ENCODE measurements at regions not wholly inside any gene's neighbourhood (a gene's known extent, or its start where the extent isn't known, plus 50 kb on each side); places are given as distances from the start of the nearest gene placed in this dataset.
"Not testable (repeated sequence)": the region's sequence is repeated elsewhere in the genome, so short reads cannot be mapped to it uniquely, and the experiment has no call there.

- DNase-seq, result no peak
Observed at GRCh38 chr5:158234323-158235158, 375.6 kb upstream of the CLINT1 start.

DNA sequence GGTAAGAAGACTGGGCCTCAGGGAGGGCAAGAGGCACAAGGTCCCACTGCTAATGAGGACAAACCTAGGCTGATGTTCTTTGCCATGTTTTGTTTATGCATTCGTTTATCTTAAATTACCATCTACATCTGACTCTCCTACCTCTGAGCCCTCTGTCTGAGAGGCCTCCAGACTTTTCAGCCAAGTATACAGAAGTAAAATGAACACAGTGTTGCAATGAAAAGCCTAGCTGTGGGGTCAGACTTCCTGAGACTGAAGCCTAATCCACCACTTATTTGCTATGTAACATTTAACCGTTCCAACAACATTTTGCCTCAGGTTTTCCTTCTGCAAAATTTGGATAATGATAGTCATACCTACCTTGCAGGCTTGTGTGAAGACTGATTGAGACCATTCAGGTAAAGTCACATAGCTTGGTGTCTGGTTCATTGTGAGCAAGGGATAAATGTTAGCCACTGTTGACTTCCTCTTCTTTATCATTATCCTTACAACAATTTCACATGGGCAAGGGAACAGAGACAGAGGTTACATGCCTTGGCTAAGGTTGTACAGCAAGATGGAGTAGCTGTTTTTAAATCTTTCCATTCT is 374.9 kb upstream of the CLINT1 start:
- no peak for DNase-seq

- not testable (repeated sequence) for DNase-seq
Observed at GRCh38 chr5:158227314-158227713, 368.4 kb upstream of the CLINT1 start.

DNA sequence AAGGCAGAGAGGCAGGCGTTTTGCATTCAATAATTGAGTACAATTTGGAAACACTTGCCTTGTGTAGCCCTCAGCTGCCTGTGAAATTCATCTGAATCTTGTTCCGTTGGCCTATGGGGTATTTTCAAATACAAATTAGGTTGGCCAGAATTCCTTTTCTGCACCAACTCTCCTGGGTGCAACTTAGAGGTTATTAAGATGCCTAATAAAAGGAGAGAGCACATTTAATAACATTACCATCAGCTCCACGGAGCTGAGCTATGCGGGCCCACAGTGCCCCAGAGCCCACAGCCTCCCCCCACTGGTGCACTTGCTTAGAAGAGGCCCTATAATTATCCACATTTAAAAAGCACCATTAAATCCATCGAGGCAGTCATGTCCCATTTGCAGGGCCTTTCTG is 367.6 kb upstream of the CLINT1 start:
- DNase-seq, result no peak

DNA sequence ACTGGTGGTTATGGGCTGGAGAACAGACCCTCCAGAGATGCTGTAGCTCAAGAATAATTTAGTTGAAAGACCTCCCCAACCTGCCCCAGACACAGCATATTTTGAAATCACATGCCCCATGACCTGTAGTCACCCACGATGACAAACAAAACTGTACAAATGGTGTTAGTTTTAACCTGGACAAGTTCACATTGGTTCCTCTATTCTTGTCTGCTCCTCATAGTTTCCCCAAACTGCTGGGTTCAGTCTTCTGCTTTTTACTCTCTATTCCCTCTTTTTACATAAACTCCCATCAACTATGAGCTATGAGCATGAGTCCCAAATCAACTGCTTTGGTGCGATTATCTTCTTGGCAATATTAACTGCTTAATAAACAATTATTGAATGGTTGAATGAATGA is 365.3 kb upstream of the CLINT1 start:
- DNase-seq, result no peak

DNA sequence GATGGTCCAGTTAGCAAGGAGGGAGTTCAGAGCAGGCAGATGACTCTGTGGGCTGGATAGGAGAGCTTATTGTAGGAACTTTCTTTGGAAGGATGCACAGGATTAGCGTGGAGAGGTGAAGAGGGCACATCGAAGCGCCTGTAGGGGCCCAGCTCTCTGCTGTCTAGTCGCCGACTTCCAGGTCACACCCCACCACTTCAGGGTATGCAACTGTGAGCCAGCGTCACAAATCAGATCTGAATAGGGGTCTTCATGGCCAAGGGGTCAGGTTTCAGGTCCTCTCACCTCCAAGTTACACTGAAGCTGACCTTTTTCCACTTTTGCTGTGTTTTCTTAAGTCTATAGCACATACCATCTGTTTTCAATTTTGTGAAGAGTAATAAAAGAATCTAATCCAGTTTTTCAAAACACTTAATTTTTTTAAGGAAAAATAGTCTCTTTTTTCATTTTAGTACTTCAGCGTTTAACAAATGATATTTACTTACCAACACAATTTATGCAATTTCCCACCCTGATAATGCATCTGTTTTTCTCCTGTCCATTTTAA is 364.2 kb upstream of the CLINT1 start:
- DNase-seq, result no peak

DNA sequence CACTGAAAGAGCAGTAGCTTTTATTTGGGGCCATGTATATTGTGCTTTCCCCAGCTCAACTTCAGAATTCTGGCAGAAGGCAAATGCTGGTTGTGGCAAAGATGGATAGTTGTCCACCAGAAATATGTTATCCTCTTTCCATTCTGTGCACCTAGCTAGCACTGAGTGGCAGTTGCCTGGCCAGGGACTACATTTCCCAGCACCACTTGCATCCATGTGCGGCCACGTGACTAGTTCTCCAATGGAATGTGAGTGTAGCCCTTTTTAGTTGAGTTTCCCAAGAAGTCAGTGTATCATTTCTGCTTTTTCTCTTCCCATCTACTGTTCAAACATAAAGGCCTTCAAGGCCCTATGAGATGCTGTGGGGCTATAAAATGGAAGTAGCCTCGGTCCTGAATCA is 354.0 kb upstream of the CLINT1 start:
- DNase-seq, result no peak

GRCh38 chr5:158212237-158212636 is 353.3 kb upstream of the CLINT1 start:
- DNase-seq, result no peak

GRCh38 chr5:158209219-158209908 is 350.4 kb upstream of the CLINT1 start:
- no peak for DNase-seq

DNA sequence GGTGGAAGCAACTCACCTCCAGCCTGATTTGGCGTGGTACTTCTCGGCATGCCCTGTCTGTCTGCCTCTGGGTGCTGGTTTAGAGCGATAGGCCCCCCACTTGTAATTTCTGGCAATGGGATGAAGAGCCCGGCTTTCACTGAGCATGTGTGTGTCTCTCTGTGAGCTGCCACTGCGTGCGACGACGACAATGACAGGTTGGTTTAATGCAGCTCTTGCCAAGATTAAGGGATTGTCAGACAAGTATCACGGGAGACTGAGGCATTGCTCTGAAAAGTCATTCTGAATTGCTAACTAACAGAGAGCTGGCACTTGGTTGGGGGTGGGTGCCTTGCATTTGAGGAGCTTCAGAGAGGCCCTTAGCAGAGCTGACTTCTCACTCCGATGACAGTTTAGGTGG is 348.8 kb upstream of the CLINT1 start:
- no peak for DNase-seq

GRCh38 chr5:158205992-158206391 is 347.0 kb upstream of the CLINT1 start:
- DNase-seq, result no peak

- no peak for DNase-seq
Observed at GRCh38 chr5:158203261-158203660, 344.3 kb upstream of the CLINT1 start.

DNA sequence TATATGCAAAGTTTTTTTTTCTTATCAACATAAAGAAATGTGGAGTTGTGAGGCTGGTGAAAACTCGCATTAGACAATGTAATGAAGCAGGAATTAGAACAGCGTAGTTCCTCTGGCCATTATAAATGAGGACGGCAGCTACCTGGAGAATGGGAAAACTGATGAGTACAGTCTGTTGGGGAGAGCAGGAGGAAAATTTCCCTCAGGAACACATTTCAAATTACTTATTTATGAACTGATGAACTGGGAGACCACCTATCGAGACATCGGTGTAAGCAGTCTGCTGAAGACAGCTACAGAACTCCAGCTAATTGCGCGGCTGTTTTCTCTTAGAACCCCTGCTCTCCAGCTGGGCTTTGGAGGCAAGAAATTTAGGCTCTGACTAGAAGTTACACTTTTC is 343.9 kb upstream of the CLINT1 start:
- DNase-seq, result no peak

GRCh38 chr5:158200619-158201018 is 341.7 kb upstream of the CLINT1 start:
- no peak for DNase-seq

- DNase-seq, result no peak
Observed at GRCh38 chr5:158198636-158199035, 339.7 kb upstream of the CLINT1 start.

DNA sequence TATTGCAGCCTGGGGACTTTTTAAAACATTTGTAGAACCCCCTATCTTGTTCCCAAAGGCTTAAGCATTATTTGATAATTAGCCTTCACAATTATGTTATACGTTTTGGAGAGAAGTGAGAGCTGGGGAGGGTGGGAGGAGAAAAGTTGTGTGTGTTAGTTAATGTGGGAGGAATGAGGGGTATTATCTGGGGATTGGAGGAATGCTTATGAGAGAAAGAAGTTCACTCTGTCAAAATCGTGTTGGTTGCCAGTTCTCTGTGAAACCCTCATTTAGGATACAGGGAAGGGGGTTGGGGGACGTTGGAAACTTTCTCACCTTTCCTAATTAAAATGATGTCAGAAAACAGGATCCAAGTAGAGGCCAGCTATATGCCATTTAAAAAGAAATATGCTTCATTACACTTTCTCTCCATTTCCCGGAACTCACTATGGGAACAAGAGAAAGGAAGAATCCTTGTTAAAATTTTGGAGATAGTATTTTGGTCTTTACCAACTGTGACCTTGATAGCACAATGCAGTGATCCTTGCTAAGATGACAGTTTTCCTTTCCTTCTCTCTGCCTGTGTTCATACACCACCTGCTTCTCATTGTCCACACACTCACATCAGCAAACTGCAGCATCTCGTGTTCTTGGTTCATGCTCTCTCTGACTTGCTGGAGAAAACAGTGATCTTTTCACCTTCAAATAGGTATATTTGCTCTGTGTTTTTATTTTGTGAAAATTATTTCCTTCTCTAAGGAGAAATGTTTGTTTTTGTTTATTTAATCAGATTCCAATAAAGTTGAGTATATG is 336.7 kb upstream of the CLINT1 start:
- no peak for DNase-seq

DNA sequence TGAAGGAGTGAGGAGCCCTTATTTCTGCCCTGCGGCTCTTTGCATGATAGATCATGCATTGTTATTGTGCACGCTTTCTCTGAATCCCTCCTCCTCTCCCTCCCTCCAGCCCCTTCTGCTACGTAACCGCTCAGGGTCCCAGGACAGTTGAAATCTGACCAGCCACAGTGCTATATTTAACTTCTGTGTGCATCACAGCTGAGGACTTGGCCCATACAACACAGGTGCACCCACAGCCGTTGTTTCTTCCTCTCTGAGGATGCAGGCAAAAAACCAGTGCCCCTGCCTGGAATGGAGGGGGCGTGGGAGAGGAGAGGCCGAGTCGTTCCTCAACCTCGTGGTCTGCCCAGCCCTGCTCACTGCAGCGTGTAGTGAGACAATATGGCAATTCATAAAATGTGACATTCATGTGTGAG is 335.6 kb upstream of the CLINT1 start:
- no peak for DNase-seq

DNA sequence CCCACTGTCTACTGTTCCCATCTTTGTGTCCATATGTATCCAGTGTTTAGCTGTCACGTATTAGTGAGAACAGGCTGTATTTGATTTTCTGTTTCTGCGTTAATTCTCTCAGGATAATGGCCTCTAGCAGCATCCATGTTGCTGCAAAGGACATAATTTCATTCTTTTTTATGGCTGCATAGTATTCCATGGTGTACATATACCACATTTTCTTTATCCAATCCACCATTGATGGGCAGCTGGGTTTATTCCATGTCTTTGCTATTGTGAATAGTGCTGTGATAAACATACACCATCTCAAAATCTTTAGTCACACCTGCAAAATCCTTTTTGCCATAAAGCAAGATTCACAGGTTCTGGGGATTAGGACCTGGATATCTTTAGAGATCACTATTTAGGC is 334.4 kb upstream of the CLINT1 start:
- not testable (repeated sequence) for DNase-seq

- DNase-seq, result no peak
Observed at GRCh38 chr5:158180407-158180806, 321.5 kb upstream of the CLINT1 start.

GRCh38 chr5:158179271-158179670 is 320.3 kb upstream of the CLINT1 start:
- DNase-seq, result no peak

DNA sequence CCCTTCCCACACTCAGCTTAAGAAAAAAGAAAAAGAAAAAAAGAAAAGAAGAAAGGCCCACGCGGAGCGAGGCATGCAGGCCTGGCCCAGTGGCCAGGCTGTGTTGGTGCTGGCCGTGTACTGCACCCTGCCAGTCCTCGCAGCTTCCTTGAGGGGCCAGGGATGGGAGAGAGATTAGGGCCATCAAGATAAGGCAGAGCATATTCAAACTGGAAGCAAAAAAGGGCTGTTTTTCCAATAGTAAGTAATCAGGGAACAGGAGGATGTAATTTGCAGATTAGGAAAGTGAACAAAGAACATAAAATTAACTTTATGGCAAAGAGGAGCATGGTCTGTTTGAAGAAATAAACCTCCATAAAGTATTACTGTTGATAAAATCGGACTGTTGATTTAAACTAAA is 319.6 kb upstream of the CLINT1 start:
- no peak for DNase-seq

DNA sequence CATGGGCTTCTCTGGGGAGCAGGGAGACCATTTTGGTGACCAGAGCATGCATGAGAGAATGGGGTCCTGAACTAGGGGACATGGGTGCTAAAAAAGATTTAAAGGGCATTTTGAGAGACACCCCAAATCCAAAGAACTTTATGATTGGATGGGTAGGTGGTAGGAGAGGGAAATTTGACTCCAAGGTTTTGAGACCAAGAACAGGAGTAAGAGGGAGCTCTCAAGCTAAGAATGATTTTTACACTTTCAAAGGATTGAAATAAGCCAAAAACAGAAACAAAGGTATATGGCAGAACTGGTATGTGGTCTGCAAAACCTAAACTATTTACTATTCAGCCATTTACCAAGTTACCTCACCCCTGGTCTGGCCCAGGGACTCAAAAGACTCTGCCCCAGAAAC is 318.2 kb upstream of the CLINT1 start:
- no peak for DNase-seq

DNA sequence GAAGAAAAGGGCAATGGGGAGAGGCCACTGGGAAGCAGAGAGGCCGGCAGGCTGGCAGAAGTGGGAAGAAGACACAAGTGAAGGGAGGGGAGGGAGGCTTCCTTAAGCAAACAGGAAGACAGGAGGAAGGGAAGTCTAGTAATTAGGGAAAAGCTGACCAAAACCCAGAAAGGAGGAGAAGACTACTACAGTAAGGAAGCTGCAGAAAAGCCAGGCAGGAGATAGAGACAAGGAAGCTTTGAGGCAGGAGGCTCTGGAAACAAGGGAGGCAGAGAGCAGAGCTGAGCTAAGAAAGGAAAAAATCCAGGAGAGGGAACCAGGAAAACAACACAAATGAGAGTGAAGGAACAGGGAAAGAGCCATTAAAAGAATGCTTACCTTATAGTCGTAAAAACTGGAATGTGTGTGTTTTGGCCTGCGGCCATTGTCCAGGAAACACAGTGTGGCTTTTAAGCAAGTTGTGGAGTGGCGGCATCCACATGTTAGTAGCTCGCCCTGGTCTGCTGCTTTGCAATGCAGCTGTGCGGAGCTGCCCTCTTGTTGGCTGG is 317.1 kb upstream of the CLINT1 start:
- no peak for DNase-seq

Data from hematopoietic multipotent progenitor cell treated with erythropoietin and hydrocortisone succinate and interleukin-3 and kit ligand, for 8 days (in vitro differentiated cells).